Breast epithelium (tissue), 3 donors: ENCODE measurements at regions not wholly inside any gene's neighbourhood (a gene's known extent, or its start where the extent isn't known, plus 50 kb on each side); places are given as distances from the start of the nearest gene placed in this dataset.

Experiments
- CTCF ChIP-seq, 3 donors: fragments of 450-650 bp; IDR thresholded peaks; one replicate each; pipeline ENCODE4 v1.5.1; 2016 to 2017; ENCODE audit warnings: antibody characterized with exemption in 3 of 3, mild to moderate bottlenecking in 3 of 3, moderate library complexity in 3 of 3
- POLR2A ChIP-seq: fragments of 450-650 bp; IDR thresholded peaks from one replicate; pipeline ENCODE4 v1.6.1; 2016; ENCODE audit warnings: antibody characterized with exemption, mild to moderate bottlenecking, moderate library complexity

GRCh38 chr3:80696280-80696679, 928.5 kb upstream of the ROBO1 start:
- TF ChIP-seq CTCF (IDR thresholded peaks at IDR 0.05) (no peak), POLR2A (no peak)
